T47D (cell line): ENCODE measurements at regions not wholly inside any gene's neighbourhood (a gene's known extent, or its start where the extent isn't known, plus 50 kb on each side); places are given as distances from the start of the nearest gene placed in this dataset.

Experiments
- DNase-seq, 2 experiments: peaks; one replicate each; pipeline versions ENCODE4 v3.0.0 to v3.0.0-alpha.2; 2011 to 2012; ENCODE audit warnings: low read depth in 1 of 2, low spot score in 1 of 2
- JUND ChIP-seq: IDR thresholded peaks from 2 replicates; pipeline ENCODE4 v1.6.1; 2012; ENCODE audit warnings: low read depth
- in situ Hi-C: cut with HindIII; loops from 2 replicates; pipeline ENCODE4 v1.10.0; 2016; ENCODE audit warnings: low sequenced_read_pairs, low pct_unique_long_range_greater_than_20kb

DNA sequence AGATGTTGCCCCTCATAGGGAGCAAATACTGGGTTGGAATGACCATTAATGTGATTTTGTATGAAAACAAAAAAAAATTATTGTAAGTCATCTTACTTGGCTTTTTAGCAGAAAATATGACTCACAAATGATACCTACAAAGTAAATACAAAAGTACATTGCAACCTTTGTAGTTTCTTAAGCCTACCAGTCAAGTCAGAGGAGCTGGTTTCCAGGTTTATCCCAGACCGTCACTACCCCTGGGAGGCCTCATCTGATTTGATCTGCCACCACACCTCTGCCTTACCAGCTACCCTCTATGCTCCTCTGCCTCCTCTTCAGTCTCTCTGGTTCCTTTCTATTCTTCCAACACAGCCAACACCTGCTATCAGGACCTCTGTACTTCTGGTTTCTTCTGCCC lies 349.9 kb upstream of the CCNH start:
- DNase-seq: no peak
- in situ Hi-C loops: no loop called here
- TF ChIP-seq JUND: no peak

DNA sequence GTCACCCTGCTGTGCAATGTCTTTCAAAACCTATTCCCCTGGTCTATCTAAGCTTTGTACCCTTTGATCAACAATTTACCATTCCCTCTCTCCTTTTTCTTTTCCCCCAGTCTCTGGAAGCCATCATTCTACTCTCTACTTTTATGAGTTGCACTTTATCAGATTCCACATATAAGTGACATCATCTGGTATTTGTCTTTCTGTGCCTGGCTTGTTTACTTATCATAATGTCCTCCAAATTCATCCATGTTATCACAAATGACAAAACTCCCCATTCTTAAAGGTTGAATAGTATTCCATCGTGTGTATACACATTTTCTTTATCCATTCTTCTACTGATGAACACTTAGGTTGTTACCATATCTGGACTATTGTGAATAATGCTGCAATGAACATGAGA lies 344.2 kb upstream of the CCNH start:
- in situ Hi-C loops: no loop called here
- no peak for TF ChIP-seq JUND
- no peak for DNase-seq

DNA sequence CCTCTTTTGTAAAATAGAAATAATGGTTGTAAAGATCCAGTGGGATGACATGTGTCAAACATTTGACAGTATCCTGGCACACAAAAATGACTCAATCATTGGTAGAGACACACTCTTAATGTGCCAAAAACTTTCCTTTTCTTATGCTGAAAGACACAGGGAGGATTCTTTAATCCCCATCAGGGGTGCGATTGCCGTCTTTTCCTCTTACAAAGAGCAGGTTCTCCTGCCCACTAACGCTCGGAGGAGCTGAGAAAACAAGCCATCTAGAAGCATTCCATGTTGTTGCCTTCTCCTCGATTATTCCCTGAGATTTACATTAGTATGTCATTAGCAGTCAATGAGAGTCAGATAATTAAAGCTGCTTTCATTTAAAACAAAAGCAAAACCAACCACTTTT lies 342.6 kb upstream of the CCNH start:
- in situ Hi-C loops: no loop called here
- no peak for TF ChIP-seq JUND
- no peak for DNase-seq

DNA sequence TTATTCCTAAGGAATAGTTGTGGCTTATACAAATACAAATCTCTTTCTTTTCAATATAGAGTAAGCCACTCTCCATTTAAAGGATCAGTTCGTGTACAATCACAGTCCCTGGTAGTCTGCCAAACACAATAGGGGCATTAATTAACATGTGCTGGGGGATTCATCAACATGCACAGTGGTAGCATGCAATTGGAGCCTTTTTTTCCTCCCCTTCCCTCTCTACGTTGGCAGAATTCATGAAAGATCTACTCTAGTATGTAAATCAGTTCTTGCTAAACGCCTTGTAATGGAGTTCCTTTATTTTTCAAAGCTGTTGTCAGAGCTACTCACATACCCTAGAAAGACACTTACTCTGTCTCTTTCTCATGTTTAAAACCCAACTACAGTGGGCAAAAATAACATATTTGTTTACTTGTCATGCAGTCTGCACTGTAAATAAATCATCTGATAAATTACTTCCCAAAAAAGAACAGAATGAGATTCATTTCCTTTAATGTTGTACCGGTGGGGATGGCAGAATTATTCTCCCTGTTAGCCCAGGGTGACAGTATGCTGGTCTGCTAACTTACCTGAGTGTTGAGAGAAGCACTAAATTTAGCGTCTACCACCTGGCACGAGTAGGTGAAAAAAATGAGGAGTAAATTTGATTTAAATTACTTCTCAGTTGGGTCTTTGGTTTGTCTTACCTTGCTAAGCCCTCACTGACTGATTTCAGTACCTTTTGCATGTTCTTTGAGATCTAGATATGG lies 341.5 kb upstream of the CCNH start:
- in situ Hi-C loops: no loop called here
- TF ChIP-seq JUND: no peak
- DNase-seq: no peak

DNA sequence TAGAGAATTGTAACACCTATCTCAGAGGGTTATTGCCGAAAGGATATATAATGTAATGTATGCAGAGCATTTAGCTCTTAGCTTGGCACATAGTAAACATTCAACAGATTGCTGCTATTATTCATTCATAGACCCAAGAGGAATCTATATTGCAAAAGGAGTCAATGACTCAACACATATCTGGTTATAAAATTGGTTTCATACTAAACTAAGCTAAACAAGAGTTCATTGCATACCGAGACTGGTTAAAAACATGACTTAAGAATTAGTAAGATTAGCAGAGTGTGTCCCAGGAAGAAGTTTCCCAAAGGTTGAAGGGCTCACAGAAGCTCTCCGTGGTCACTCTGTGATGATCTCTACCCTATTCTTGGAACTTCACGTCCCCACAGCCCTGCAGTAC lies 339.6 kb upstream of the CCNH start:
- no peak for TF ChIP-seq JUND
- no peak for DNase-seq
- in situ Hi-C loops: no loop called here

DNA sequence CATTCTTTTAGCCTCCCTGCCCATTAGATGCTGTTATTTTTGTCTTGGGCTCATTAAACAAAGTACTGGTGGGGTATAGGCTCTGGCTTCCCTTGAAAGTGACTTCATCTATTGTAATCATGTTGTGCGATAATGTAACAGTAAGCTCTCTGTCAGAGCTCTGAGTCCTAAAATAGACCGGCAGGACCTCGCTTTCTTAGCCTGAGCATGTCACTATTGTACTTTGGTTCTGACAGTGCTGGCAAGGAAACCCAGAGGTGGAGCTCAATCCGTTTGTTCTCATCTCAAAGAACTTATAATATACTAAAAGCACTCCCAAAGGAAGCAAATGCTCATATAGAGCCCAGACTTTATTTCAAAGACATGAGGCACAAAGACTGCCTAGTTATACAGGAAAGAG lies 339.1 kb upstream of the CCNH start:
- DNase-seq: no peak
- TF ChIP-seq JUND: no peak
- in situ Hi-C loops: no loop called here

DNA sequence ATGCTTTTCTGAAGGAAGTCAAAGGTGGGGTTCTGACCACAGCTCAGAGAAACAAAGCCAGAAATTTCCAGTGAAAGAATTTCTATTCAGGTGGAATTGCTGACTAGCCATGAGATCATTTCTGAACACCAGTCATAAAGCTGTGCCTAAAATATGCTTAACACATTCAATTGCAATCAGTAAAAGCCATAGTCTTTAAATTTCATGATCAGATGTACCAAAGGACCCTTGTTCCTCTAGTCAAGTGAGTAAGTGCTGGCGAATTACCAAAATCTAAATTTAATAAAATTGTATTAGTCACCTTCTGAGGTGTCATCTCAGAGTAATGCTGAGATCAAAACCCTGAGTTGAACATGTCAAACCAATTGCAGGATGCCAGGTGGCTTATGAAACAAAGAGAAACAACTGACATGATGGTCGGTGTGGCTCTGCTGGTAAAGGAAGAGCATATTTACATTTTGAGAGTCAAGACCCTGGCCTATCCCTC lies 334.2 kb upstream of the CCNH start:
- DNase-seq: no peak
- TF ChIP-seq JUND: no peak
- in situ Hi-C loops: no loop called here

DNA sequence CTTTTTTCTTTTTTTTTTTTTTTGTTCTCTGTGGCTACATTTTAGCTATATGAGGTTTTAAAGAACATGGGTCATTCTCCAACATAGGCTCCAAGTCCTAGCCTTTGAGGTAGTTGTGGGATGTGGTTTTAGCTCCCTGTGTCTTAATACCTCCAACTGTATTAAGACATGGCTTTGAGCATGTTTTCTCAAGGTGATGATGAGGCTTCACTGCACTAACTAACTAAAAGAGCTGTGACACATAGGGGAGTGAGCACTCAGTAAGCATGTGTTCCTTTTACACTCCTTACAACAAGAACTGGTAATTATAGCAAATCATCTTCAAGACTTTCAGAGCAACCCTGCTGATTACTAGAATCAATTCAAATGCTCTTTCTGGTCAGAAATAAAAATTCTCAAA lies 333.6 kb upstream of the CCNH start:
- TF ChIP-seq JUND: no peak
- no peak for DNase-seq
- in situ Hi-C loops: no loop called here

DNA sequence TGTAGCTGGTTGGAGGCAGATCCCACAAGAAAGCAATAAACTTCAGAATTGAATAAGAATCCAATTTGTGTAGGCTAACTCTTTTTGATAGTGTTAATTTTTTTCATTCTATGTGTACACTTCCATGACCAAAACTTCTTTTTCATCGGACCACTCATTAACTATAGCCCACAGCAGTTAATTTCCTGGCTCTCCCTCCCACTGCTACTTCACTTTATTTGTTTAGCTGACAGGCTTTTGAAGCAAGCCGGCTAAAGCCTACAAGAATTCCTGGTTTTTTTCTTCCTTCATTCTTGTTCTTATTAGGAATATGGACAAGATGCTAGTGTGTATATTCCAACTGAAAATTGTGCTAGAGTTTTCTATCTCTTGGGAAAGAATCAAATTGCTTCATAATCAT lies 329.2 kb upstream of the CCNH start:
- DNase-seq: no peak
- in situ Hi-C loops: no loop called here
- no peak for TF ChIP-seq JUND

DNA sequence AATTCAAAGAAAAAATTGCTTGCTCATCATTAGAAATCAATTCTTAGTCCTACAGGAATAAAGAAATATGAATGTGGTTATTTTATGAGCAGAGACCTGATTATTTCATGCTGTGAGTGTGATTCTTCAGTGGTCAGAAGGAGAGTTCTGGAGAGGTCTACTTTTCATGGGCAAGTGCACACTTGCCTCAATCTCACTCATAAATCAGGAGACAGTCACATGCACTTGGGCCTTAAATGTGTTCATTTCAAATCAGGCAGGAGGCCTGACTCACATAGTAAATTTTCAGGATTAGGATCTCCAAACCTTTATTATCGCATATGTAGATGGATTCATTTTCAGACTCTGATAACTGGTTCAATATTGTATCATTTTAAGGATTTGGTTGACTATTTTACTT lies 323.2 kb upstream of the CCNH start:
- in situ Hi-C loops: no loop called here
- no peak for DNase-seq
- TF ChIP-seq JUND: no peak

DNA sequence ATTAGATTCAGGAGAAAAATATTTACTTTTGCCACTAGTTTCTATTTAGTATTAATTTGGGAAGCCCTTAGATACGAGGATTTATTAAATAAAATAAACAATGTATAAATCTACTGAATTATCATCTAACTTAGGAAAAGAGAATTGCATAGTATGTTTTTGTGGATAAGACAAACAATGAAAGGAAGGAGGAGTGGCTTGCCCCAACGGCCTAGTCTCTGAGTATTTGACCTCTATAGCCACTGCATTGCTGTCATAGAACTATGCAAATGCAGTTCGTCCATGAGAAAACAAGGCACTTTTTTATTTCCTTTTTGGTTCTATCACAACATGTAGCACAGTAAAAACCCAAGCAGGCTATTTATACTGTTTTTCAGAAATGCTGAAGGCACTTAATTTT lies 321.2 kb upstream of the CCNH start:
- no peak for TF ChIP-seq JUND
- DNase-seq: no peak
- in situ Hi-C loops: no loop called here

DNA sequence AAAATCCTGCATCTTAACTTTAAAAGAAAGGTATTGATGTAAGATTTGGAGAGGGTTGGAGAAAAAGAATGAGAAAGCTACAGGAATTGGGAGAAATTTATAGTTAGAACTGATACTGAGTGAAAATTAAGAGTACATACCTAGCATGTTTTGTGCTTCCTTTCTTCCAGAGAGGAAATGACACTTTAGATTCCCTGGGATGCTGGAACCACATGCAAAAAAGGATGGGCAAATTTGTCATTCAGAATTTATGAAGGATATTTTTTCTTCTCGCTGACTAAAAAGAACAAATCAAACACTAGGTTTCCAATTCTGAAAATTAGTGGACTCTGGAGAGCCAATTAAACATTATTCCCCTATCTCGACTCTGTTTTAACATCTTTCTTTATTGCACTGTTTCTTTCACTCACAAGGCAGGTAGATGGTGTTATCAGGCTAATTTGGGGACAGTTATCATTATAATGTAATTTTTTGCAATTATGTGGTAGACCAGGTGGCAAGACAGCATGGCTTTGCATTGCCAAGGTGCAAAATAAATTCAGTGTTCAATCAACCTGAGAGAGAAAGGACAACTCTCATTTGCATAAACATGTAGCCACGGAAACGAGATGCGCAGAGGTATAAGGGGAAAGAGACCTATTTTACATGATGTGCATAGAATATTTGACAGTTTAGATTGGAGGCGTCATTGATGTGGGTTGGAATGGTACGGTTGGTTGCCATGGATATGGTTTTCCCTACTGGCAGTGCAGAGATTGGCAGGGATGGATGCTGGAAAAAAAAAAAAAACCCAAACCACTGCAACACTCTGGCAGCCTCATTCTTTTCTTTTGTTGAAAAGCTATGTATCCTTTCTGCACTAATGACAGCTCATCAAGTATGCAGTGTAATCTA lies 320.4 kb upstream of the CCNH start:
- TF ChIP-seq JUND: no peak
- in situ Hi-C loops: no loop called here
- DNase-seq: no peak

DNA sequence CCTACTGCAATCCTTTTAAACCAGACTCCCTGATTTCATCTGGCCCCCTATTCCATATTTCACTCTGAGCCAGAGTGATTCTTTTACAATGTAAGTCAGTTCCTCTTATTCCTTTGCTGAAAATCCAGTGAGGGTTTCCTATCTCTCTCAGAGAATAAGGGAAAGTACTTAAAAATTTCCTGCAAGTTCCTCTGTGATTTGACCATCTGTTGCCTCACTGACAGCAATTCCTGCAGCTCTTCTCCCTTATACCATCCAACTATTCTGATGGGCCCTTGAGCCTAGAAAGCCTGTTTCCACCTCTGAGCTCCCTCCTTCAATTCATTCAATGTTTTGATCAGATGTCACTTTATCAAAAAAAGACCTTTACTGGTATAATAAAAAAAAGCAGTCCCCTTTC lies 317.1 kb upstream of the CCNH start:
- in situ Hi-C loops: no loop called here
- no peak for DNase-seq
- no peak for TF ChIP-seq JUND
